Osteoblast (primary cell): ENCODE measurements at regions not wholly inside any gene's neighbourhood (a gene's known extent, or its start where the extent isn't known, plus 50 kb on each side); places are given as distances from the start of the nearest gene placed in this dataset.

Experiments
- DNase-seq: peaks from one replicate; pipeline ENCODE4 v3.0.0; 2011; ENCODE audit warnings: low spot score, mixed read lengths; ENCODE audit not compliant: insufficient read length; ENCODE audit errors: missing footprints
- H2AFZ ChIP-seq: 2 replicates; pipeline ENCODE4 v1.6.0; 2011; ENCODE audit warnings: mild to moderate bottlenecking, low read length
- H3K27ac ChIP-seq: 2 replicates; pipeline ENCODE4 v1.5.1; 2011; ENCODE audit warnings: mild to moderate bottlenecking, low read depth, low read length, moderate library complexity
- H3K27me3 ChIP-seq: 2 replicates; pipeline ENCODE4 v1.6.0; 2012; ENCODE audit warnings: mild to moderate bottlenecking, control low read depth, inconsistent platforms, low read length, moderate library complexity; ENCODE audit not compliant: insufficient read depth
- H3K36me3 ChIP-seq: 2 replicates; pipeline ENCODE4 v1.5.1; 2011; ENCODE audit warnings: mild to moderate bottlenecking, low read length, control low read depth, moderate library complexity; ENCODE audit not compliant: insufficient read depth
- H3K4me1 ChIP-seq: 2 replicates; pipeline ENCODE4 v1.5.1; 2011; ENCODE audit warnings: mild to moderate bottlenecking, low read length, control low read depth, moderate library complexity; ENCODE audit not compliant: insufficient read depth
- H3K4me2 ChIP-seq: 2 replicates; pipeline ENCODE4 v1.6.0; 2011; ENCODE audit warnings: mild to moderate bottlenecking, low read length; ENCODE audit not compliant: insufficient read depth
- H3K4me3 ChIP-seq: fragments of 200-600 bp; sonication (generic); 3 replicates; pipeline ENCODE4 v1.5.1; 2012; ENCODE audit warnings: mild to moderate bottlenecking, low read length, inconsistent platforms; ENCODE audit not compliant: insufficient read depth
- H3K79me2 ChIP-seq: 2 replicates; pipeline ENCODE4 v1.6.0; 2012; ENCODE audit warnings: mild to moderate bottlenecking, low read length, control low read depth, inconsistent platforms; ENCODE audit not compliant: insufficient read depth
- H3K9me3 ChIP-seq: 2 replicates; pipeline ENCODE4 v1.5.1; 2011; ENCODE audit warnings: low read depth, low read length, control low read depth
- H4K20me1 ChIP-seq: 2 replicates; pipeline ENCODE4 v1.6.0; 2012; ENCODE audit warnings: mild to moderate bottlenecking, low read length, control low read depth; ENCODE audit not compliant: insufficient read depth
- TF ChIP-seq, protein P1 (sequence below): IDR thresholded peaks from 2 replicates; pipeline ENCODE4 v1.5.1; 2011; ENCODE audit warnings: mild to moderate bottlenecking, low read depth, low read length, moderate library complexity; ENCODE audit errors: extremely low read depth

DNA sequence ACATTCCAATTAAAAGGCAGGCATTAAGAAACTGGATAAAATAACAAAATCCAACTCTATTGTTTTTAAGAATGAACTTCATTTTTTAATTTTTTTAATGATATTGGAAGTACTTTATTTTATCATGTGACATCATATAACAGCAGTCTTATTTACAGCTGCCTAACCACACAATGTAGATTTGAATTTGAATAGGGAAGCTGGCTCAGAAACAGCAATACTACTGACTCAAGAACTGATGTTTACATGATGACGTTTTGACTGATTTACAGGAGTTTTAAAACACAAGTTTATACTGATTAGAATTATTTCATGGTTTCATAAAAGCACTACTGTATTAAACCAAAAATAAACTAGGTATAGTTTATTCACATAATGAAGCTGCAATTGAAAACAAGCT is 348.7 kb upstream of the NR5A2 start:
- H3K9me3 ChIP-seq = no peaks in the 10 kb centered on the region

DNA sequence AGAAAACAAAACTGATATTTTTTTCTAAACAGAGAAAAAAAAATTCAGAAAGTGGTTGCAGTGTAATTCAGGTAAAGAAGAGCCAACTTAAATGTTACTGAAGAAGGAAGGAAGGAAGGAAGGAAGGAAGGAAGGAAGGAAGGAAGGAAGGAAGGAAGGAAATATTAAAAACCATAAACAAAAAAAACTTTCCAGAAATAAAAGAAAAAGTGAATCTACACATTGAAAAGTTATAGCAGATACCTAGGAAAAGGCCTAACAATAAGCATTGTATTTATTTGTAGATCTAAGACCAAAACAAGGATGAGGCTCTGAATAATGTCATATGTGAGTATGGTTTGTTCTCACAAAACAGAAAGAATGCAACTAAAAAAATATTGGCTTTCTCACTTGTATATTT is 345.4 kb upstream of the NR5A2 start:
- no peaks in the 10 kb centered on the region for H3K9me3 ChIP-seq
- H3K4me1 ChIP-seq = peaks cover 9% of the 10 kb centered on the region
- no peak overlapping the region for H3K4me3 ChIP-seq
- H3K79me2 ChIP-seq = no peaks in the 10 kb centered on the region
- TF ChIP-seq, protein P1, sequence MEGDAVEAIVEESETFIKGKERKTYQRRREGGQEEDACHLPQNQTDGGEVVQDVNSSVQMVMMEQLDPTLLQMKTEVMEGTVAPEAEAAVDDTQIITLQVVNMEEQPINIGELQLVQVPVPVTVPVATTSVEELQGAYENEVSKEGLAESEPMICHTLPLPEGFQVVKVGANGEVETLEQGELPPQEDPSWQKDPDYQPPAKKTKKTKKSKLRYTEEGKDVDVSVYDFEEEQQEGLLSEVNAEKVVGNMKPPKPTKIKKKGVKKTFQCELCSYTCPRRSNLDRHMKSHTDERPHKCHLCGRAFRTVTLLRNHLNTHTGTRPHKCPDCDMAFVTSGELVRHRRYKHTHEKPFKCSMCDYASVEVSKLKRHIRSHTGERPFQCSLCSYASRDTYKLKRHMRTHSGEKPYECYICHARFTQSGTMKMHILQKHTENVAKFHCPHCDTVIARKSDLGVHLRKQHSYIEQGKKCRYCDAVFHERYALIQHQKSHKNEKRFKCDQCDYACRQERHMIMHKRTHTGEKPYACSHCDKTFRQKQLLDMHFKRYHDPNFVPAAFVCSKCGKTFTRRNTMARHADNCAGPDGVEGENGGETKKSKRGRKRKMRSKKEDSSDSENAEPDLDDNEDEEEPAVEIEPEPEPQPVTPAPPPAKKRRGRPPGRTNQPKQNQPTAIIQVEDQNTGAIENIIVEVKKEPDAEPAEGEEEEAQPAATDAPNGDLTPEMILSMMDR = no peak
- no peaks in the 10 kb centered on the region for H3K36me3 ChIP-seq
- no peak for DNase-seq
- H3K27me3 ChIP-seq = no peaks in the 10 kb centered on the region
- no peak overlapping the region for H3K4me2 ChIP-seq
- H3K27ac ChIP-seq = no peak overlapping the region
- no peak overlapping the region for H2AFZ ChIP-seq
- H4K20me1 ChIP-seq = no peaks in the 10 kb centered on the region

More for the DNA sequence above, 348.7 kb upstream of the NR5A2 start:
- Histone ChIP-seq H3K79me2 (no peaks in the 10 kb centered on the region), H3K27me3 (no peaks in the 10 kb centered on the region), H3K36me3 (no peaks in the 10 kb centered on the region), H3K4me3 (no peak overlapping the region), H3K4me2 (no peak overlapping the region), H2AFZ (no peak overlapping the region), H3K4me1 (no peaks in the 10 kb centered on the region), H4K20me1 (no peaks in the 10 kb centered on the region), H3K27ac (no peak overlapping the region)
- TF ChIP-seq, protein P1 = no peak
- no peak for DNase-seq

DNA sequence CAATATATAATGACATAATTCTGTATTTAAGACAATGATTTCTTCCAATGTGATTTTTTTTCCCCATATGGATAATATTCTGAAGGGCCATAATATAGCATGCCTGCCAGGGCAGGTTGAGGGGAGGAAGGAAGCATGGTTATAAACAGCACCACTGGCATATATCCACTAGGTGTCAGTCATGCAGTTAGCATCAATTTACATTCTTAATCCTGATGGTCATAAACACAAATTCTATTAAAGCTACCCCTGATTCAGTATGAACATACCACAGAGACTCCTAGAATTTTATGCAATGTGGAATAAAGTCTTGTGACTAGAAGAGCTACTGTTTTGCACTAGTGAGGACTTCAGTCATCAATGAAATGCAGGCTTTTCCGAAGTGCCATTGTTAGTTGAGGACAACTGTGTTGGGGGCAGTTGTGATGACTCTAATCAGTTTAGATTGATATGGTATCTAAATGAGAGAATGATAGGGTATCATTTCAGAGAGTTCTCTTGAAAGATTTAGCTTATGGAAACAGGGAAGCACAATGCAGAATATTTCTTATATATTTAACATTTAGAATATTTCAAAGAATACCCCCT is 342.7 kb upstream of the NR5A2 start:
- no peaks in the 10 kb centered on the region for H3K9me3 ChIP-seq
- no peak overlapping the region for H3K4me2 ChIP-seq
- H4K20me1 ChIP-seq = no peaks in the 10 kb centered on the region
- H3K27ac ChIP-seq = no peak overlapping the region
- no peak overlapping the region for H3K4me3 ChIP-seq
- no peaks in the 10 kb centered on the region for H3K36me3 ChIP-seq
- H3K27me3 ChIP-seq = peaks cover 4% of the 10 kb centered on the region
- DNase-seq = peak; percentile 77
- H2AFZ ChIP-seq = no peak overlapping the region
- TF ChIP-seq, protein P1 = peak; percentile 81
- peaks cover 9% of the 10 kb centered on the region for H3K4me1 ChIP-seq
- H3K79me2 ChIP-seq = no peaks in the 10 kb centered on the region

DNA sequence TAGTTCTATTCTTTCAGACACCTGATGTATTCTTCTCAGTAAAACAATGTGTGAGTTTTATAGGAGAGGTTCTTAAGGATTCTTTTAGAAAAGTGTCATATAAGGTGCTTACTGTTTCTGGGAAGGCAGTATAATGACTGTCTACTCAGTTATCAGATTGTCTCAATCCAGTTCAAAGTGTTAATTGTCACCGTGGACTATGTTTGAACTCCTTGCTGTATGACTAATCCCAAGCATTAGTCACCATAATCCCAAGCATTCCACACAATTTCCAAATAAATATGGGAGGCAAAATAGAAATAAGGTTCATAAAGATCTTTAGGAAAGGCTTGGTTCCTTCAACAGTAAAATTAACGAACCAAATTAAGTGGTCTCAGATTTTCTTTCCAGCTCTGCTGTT is 342.1 kb upstream of the NR5A2 start:
- peaks cover 9% of the 10 kb centered on the region for H3K4me1 ChIP-seq
- H4K20me1 ChIP-seq = no peaks in the 10 kb centered on the region
- no peak overlapping the region for H3K4me3 ChIP-seq
- H3K27me3 ChIP-seq = peaks cover 4% of the 10 kb centered on the region
- H3K4me2 ChIP-seq = no peak overlapping the region
- no peaks in the 10 kb centered on the region for H3K79me2 ChIP-seq
- no peak overlapping the region for H3K27ac ChIP-seq
- no peaks in the 10 kb centered on the region for H3K9me3 ChIP-seq
- TF ChIP-seq, protein P1 = no peak
- no peaks in the 10 kb centered on the region for H3K36me3 ChIP-seq
- no peak overlapping the region for H2AFZ ChIP-seq
- DNase-seq = no peak
